ENCODE measurements at regions not wholly inside any gene's neighbourhood (a gene's known extent, or its start where the extent isn't known, plus 50 kb on each side); places are given as distances from the start of the nearest gene placed in this dataset.

- H3K14ac ChIP-seq (ENCODE audit: low read length): no peak overlapping the region
- H2BK5ac ChIP-seq (ENCODE audit: low read depth, low read length, poor library complexity): no peak overlapping the region
- no peak overlapping the region for H3K23ac ChIP-seq (ENCODE audit: low read length)
- H3K4me3 ChIP-seq (ENCODE audit: low read depth, low read length): no peak overlapping the region
- no peak overlapping the region for H2AK5ac ChIP-seq (ENCODE audit: low read length)
- H3K4me1 ChIP-seq (ENCODE audit: control insufficient read depth in 1 of 2, insufficient read depth in 2 of 2, low read length in 2 of 2): peaks cover 4 to 5% of the 10 kb centered on the region in 2 experiments
- no peak overlapping the region for H3K18ac ChIP-seq (ENCODE audit: low read length)
- no peaks in the 10 kb centered on the region for H3K9me3 ChIP-seq (ENCODE audit: insufficient read depth, low read depth, low read length)
- no peak overlapping the region for H2BK120ac ChIP-seq (ENCODE audit: insufficient read depth, low read length, poor library complexity)
- no peak overlapping the region for H2AFZ ChIP-seq (ENCODE audit: insufficient read depth, low read length, poor library complexity)
- H3K79me1 ChIP-seq (ENCODE audit: low read length): peaks cover 11% of the 10 kb centered on the region
- H4K12ac ChIP-seq (ENCODE audit: low read depth, low read length): no peak overlapping the region
- no peak overlapping the region for H3K27ac ChIP-seq (ENCODE audit: low read depth, low read length)
- no peaks in the 10 kb centered on the region for H3K27me3 ChIP-seq (ENCODE audit: insufficient read depth, low read length)
- H3K9ac ChIP-seq (ENCODE audit: low read length): no peak overlapping the region
- WGBS (ENCODE audit: extremely low coverage, insufficient coverage, insufficient read length): no CpG with 5 or more reads among the region's 5 CpGs
- no peak overlapping the region for H3K4ac ChIP-seq (ENCODE audit: low read depth, low read length)
- H3K36me3 ChIP-seq (ENCODE audit: control insufficient read depth in 1 of 2, insufficient read depth in 2 of 2, low read length in 2 of 2): no peaks in the 10 kb centered on the region
- no peak overlapping the region for H2BK12ac ChIP-seq (ENCODE audit: low read length)
- no peaks in the 10 kb centered on the region for H3K79me2 ChIP-seq (ENCODE audit: control insufficient read depth, insufficient read depth, low read length, poor library complexity)
- no peak overlapping the region for H3K4me2 ChIP-seq (ENCODE audit: low read length)
- H4K8ac ChIP-seq (ENCODE audit: low read depth, low read length): no peak overlapping the region
- DNase-seq: no peak
- H4K91ac ChIP-seq (ENCODE audit: low read depth, low read length): no peak overlapping the region
These were observed 62.2 kb upstream of the PKDCC start for GRCh38 chr2:41985573-41986095.

GRCh38 chr2:41989501-41990180 is 58.2 kb upstream of the PKDCC start:
- Histone ChIP-seq H3K79me2 (ENCODE audit: control insufficient read depth, insufficient read depth, low read length, poor library complexity) (no peaks in the 10 kb centered on the region), H3K4me1 (ENCODE audit: control insufficient read depth in 1 of 2, insufficient read depth in 2 of 2, low read length in 2 of 2) (peaks cover 21% of the 10 kb centered on the region in 2 experiments), H4K91ac (ENCODE audit: low read depth, low read length) (peak overlapping the region; percentile 73), H4K12ac (ENCODE audit: low read depth, low read length) (no peak overlapping the region), H3K23ac (ENCODE audit: low read length) (no peak overlapping the region), H2AFZ (ENCODE audit: insufficient read depth, low read length, poor library complexity) (no peak overlapping the region), H3K36me3 (ENCODE audit: control insufficient read depth in 1 of 2, insufficient read depth in 2 of 2, low read length in 2 of 2) (no peaks in the 10 kb centered on the region), H3K79me1 (ENCODE audit: low read length) (peaks cover 21% of the 10 kb centered on the region), H3K4me3 (ENCODE audit: low read depth, low read length) (no peak overlapping the region), H3K4ac (ENCODE audit: low read depth, low read length) (no peak overlapping the region), H3K4me2 (ENCODE audit: low read length) (peak overlapping the region; percentile 19), H3K9ac (ENCODE audit: low read length) (no peak overlapping the region), H3K27me3 (ENCODE audit: insufficient read depth, low read length) (no peaks in the 10 kb centered on the region), H2BK120ac (ENCODE audit: insufficient read depth, low read length, poor library complexity) (peak overlapping the region; percentile 86), H3K14ac (ENCODE audit: low read length) (peak overlapping the region; percentile 72), H3K18ac (ENCODE audit: low read length) (no peak overlapping the region), H4K8ac (ENCODE audit: low read depth, low read length) (no peak overlapping the region), H2AK5ac (ENCODE audit: low read length) (peak overlapping the region; percentile 76), H3K9me3 (ENCODE audit: insufficient read depth, low read depth, low read length) (peaks cover under 1% of the 10 kb centered on the region), H2BK12ac (ENCODE audit: low read length) (peak overlapping the region; percentile 93), H3K27ac (ENCODE audit: low read depth, low read length) (peak overlapping the region; percentile 68), H2BK5ac (ENCODE audit: low read depth, low read length, poor library complexity) (peak overlapping the region; percentile 55)
- peak in 1 of 2 donors; percentile 37 for DNase-seq
- no CpG with 5 or more reads among the region's 3 CpGs for WGBS (ENCODE audit: extremely low coverage, insufficient coverage, insufficient read length)

GRCh38 chr2:41990245-41990644 is 57.6 kb upstream of the PKDCC start:
- no peak overlapping the region for H3K4me3 ChIP-seq (ENCODE audit: low read depth, low read length)
- WGBS (ENCODE audit: extremely low coverage, insufficient coverage, insufficient read length): no CpG with 5 or more reads among the region's 4 CpGs
- H3K14ac ChIP-seq (ENCODE audit: low read length): peak overlapping the region; percentile 70

GRCh38 chr2:41990688-41991087 is 57.1 kb upstream of the PKDCC start:
- Histone ChIP-seq H4K12ac (ENCODE audit: low read depth, low read length) (no peak overlapping the region), H4K91ac (ENCODE audit: low read depth, low read length) (peak overlapping the region; percentile 87), H3K4me3 (ENCODE audit: low read depth, low read length) (no peak overlapping the region), H2AFZ (ENCODE audit: insufficient read depth, low read length, poor library complexity) (peak overlapping the region; percentile 8), H2BK120ac (ENCODE audit: insufficient read depth, low read length, poor library complexity) (peak overlapping the region; percentile 84), H3K14ac (ENCODE audit: low read length) (peak overlapping the region; percentile 70), H4K8ac (ENCODE audit: low read depth, low read length) (peak overlapping the region; percentile 57), H2BK12ac (ENCODE audit: low read length) (peak overlapping the region; percentile 93), H3K36me3 (ENCODE audit: control insufficient read depth in 1 of 2, insufficient read depth in 2 of 2, low read length in 2 of 2) (no peaks in the 10 kb centered on the region), H3K23ac (ENCODE audit: low read length) (no peak overlapping the region), H3K9ac (ENCODE audit: low read length) (no peak overlapping the region), H3K9me3 (ENCODE audit: insufficient read depth, low read depth, low read length) (peaks cover 3% of the 10 kb centered on the region), H3K79me1 (ENCODE audit: low read length) (peaks cover 21% of the 10 kb centered on the region), H3K79me2 (ENCODE audit: control insufficient read depth, insufficient read depth, low read length, poor library complexity) (no peaks in the 10 kb centered on the region), H3K4me1 (ENCODE audit: control insufficient read depth in 1 of 2, insufficient read depth in 2 of 2, low read length in 2 of 2) (peaks cover 21% of the 10 kb centered on the region in 2 experiments), H2AK5ac (ENCODE audit: low read length) (peak overlapping the region; percentile 63), H3K27ac (ENCODE audit: low read depth, low read length) (peak overlapping the region; percentile 58), H3K18ac (ENCODE audit: low read length) (peak overlapping the region; percentile 72), H3K4me2 (ENCODE audit: low read length) (no peak overlapping the region), H2BK5ac (ENCODE audit: low read depth, low read length, poor library complexity) (peak overlapping the region; percentile 65), H3K27me3 (ENCODE audit: insufficient read depth, low read length) (no peaks in the 10 kb centered on the region), H3K4ac (ENCODE audit: low read depth, low read length) (peak overlapping the region; percentile 17)
- no peak for DNase-seq
- no CpG with 5 or more reads among the region's 4 CpGs for WGBS (ENCODE audit: extremely low coverage, insufficient coverage, insufficient read length)

More at GRCh38 chr2:41990245-41990644, 57.6 kb upstream of the PKDCC start:
- Histone ChIP-seq H3K36me3 (ENCODE audit: control insufficient read depth in 1 of 2, insufficient read depth in 2 of 2, low read length in 2 of 2) (no peaks in the 10 kb centered on the region), H3K27me3 (ENCODE audit: insufficient read depth, low read length) (no peaks in the 10 kb centered on the region), H2BK120ac (ENCODE audit: insufficient read depth, low read length, poor library complexity) (peak overlapping the region; percentile 84), H4K91ac (ENCODE audit: low read depth, low read length) (peak overlapping the region; percentile 87), H3K79me2 (ENCODE audit: control insufficient read depth, insufficient read depth, low read length, poor library complexity) (no peaks in the 10 kb centered on the region), H2AFZ (ENCODE audit: insufficient read depth, low read length, poor library complexity) (no peak overlapping the region), H2BK12ac (ENCODE audit: low read length) (peak overlapping the region; percentile 93), H3K4me2 (ENCODE audit: low read length) (no peak overlapping the region), H2AK5ac (ENCODE audit: low read length) (peak overlapping the region; percentile 63), H3K4ac (ENCODE audit: low read depth, low read length) (peak overlapping the region; percentile 17), H4K12ac (ENCODE audit: low read depth, low read length) (no peak overlapping the region), H3K27ac (ENCODE audit: low read depth, low read length) (peak overlapping the region; percentile 58), H3K9me3 (ENCODE audit: insufficient read depth, low read depth, low read length) (peaks cover 3% of the 10 kb centered on the region), H3K18ac (ENCODE audit: low read length) (peak overlapping the region; percentile 72), H3K4me1 (ENCODE audit: control insufficient read depth in 1 of 2, insufficient read depth in 2 of 2, low read length in 2 of 2) (peaks cover 21% of the 10 kb centered on the region in 2 experiments), H2BK5ac (ENCODE audit: low read depth, low read length, poor library complexity) (peak overlapping the region; percentile 65), H3K23ac (ENCODE audit: low read length) (no peak overlapping the region), H3K79me1 (ENCODE audit: low read length) (peaks cover 21% of the 10 kb centered on the region), H3K9ac (ENCODE audit: low read length) (no peak overlapping the region), H4K8ac (ENCODE audit: low read depth, low read length) (peak overlapping the region; percentile 57)
- no peak for DNase-seq

All from trophoblast cell (in vitro differentiated cells and primary cell).